CD4-positive, alpha-beta T cell (primary cell): ENCODE measurements at regions not wholly inside any gene's neighbourhood (a gene's known extent, or its start where the extent isn't known, plus 50 kb on each side); places are given as distances from the start of the nearest gene placed in this dataset.

Experiments
- ATAC-seq: fragments of 200-7000 bp; cut with Tn5 transposase; one replicate; pipeline ENCODE4 v1.10.0; 2022; ENCODE audit warnings: mild to moderate bottlenecking; ENCODE audit not compliant: poor library complexity
- CTCF ChIA-PET: fragments of 350-600 bp; sonication (Branson Sonifier 250); formaldehyde crosslinking; loops from one replicate; lab custom pipeline; 2021; ENCODE audit warnings: antibody characterized with exemption, inconsistent platforms; lab: Charles Lee
- POLR2A ChIA-PET: fragments of 350-600 bp; sonication (Branson Sonifier 250); formaldehyde crosslinking; loops from one replicate; lab custom pipeline; 2021; ENCODE audit warnings: antibody characterized with exemption, inconsistent platforms; lab: Charles Lee
- DNase-seq, 14 experiments: peaks; one replicate each; pipeline ENCODE4 v3.0.0-alpha.2; 2013 to 2020; ENCODE audit warnings: mixed read lengths in 2 of 14
- H3K27ac ChIP-seq, 2 donors: one replicate each; pipeline versions ENCODE4 v1.5.1 to v1.7.0; 2013; ENCODE audit warnings: low read length in 2 of 2, low read depth in 1 of 2, mild to moderate bottlenecking in 1 of 2
- H3K27me3 ChIP-seq, 2 experiments: 1 replicate in 1 of 2; 2 replicates in 1 of 2; pipeline versions ENCODE4 v1.6.1 to v1.7.0; 2013; ENCODE audit warnings: low read length in 2 of 2, control low read depth in 1 of 2, mild to moderate bottlenecking in 1 of 2, moderate library complexity in 1 of 2; ENCODE audit not compliant: insufficient read depth in 2 of 2, control insufficient read depth in 1 of 2
- H3K36me3 ChIP-seq: one replicate; pipeline ENCODE4 v1.6.1; 2013; ENCODE audit warnings: low read length, control low read depth; ENCODE audit not compliant: insufficient read depth
- H3K4me1 ChIP-seq: one replicate; pipeline ENCODE4 v1.6.1; 2013; ENCODE audit warnings: low read length, control low read depth; ENCODE audit not compliant: insufficient read depth
- H3K4me3 ChIP-seq: one replicate; pipeline ENCODE4 v1.5.1; 2013; ENCODE audit warnings: mild to moderate bottlenecking, low read length, moderate library complexity
- H3K9me3 ChIP-seq, 2 experiments: 1 replicate in 1 of 2; 2 replicates in 1 of 2; pipeline versions ENCODE4 v1.6.1 to v1.7.0; 2013; ENCODE audit warnings: low read length in 2 of 2, mild to moderate bottlenecking in 2 of 2, control low read depth in 1 of 2, moderate library complexity in 1 of 2; ENCODE audit not compliant: control insufficient read depth in 1 of 2, insufficient read depth in 1 of 2
- H3K27ac Mint-ChIP-seq: one replicate; pipeline ENCODE4 v1.8.0; 2020; ENCODE audit warnings: mixed read lengths
- H3K27me3 Mint-ChIP-seq: one replicate; pipeline ENCODE4 v1.8.0; 2021; ENCODE audit warnings: mixed read lengths
- H3K36me3 Mint-ChIP-seq: one replicate; pipeline ENCODE4 v1.8.0; 2021; ENCODE audit warnings: low read depth, mixed read lengths
- H3K4me1 Mint-ChIP-seq: one replicate; pipeline ENCODE4 v1.8.0; 2021; ENCODE audit warnings: low read depth, mixed read lengths
- H3K4me3 Mint-ChIP-seq: one replicate; pipeline ENCODE4 v1.8.0; 2020; ENCODE audit warnings: mild to moderate bottlenecking, mixed read lengths
- H3K9me3 Mint-ChIP-seq: one replicate; pipeline ENCODE4 v1.8.0; 2020; ENCODE audit warnings: mixed read lengths
- intact Hi-C, 2 experiments: fragments of 100-400 bp; cut with DNase I in 1 of 2; cut with micrococcal nuclease in 1 of 2; formaldehyde crosslinking; loops; one replicate each; pipeline versions ENCODE4 v1.15.1 to v1.9.0; 2023 to 2025; cut with DNase I, micrococcal nuclease
- TF ChIP-seq, protein P1 (sequence below): fragments of 200-600 bp; IDR thresholded peaks from one replicate; pipeline ENCODE4 v1.8.0; 2022; ENCODE audit warnings: antibody characterized with exemption, mild to moderate bottlenecking

DNA sequence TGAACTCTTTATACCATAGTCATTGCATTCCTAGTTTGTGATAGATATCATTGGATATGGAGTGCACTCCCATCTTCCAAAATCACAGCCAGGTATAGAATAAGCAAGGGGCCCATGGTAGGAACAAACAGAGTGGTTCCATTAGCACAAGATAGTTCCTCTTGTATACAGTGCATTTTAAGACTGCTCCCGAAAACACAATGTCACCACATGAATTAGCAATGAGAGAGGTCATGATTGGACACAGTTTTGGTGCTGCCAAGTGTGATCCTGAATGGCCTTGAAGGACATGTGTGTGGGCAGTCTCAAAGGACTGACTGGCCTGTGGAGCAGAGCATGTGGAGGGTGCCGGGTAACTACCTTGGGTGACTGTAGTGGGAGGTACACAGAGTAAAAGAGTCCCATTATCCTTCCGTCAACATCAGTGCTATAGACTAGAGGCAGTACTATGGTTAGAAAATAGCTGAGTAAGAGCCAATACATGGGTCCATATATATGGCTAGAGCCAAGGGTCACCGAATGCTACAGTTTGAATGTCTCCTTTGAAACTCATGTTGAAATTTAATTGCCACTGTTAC is 549.9 kb downstream of the DSC3 start:
- no peaks in the 10 kb centered on the region for H3K4me1 ChIP-seq
- Mint-ChIP-seq H3K9me3 (peaks cover 16% of the 10 kb centered on the region), H3K4me1 (no peaks in the 10 kb centered on the region), H3K27ac (no peak overlapping the region), H3K4me3 (no peak overlapping the region), H3K36me3 (no peaks in the 10 kb centered on the region), H3K27me3 (no peaks in the 10 kb centered on the region)
- TF ChIP-seq, protein P1, sequence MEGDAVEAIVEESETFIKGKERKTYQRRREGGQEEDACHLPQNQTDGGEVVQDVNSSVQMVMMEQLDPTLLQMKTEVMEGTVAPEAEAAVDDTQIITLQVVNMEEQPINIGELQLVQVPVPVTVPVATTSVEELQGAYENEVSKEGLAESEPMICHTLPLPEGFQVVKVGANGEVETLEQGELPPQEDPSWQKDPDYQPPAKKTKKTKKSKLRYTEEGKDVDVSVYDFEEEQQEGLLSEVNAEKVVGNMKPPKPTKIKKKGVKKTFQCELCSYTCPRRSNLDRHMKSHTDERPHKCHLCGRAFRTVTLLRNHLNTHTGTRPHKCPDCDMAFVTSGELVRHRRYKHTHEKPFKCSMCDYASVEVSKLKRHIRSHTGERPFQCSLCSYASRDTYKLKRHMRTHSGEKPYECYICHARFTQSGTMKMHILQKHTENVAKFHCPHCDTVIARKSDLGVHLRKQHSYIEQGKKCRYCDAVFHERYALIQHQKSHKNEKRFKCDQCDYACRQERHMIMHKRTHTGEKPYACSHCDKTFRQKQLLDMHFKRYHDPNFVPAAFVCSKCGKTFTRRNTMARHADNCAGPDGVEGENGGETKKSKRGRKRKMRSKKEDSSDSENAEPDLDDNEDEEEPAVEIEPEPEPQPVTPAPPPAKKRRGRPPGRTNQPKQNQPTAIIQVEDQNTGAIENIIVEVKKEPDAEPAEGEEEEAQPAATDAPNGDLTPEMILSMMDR, result no peak
- H3K27me3 ChIP-seq, result no peaks in the 10 kb centered on the region
- no peak for DNase-seq
- intact Hi-C loops, result no loop called here
- ChIA-PET POLR2A (no interaction called here), CTCF (no interaction called here)
- H3K4me3 ChIP-seq, result no peak overlapping the region
- H3K27ac ChIP-seq, result no peak overlapping the region
- no peak for ATAC-seq
- no peaks in the 10 kb centered on the region for H3K36me3 ChIP-seq
- H3K9me3 ChIP-seq, result no peaks in the 10 kb centered on the region

DNA sequence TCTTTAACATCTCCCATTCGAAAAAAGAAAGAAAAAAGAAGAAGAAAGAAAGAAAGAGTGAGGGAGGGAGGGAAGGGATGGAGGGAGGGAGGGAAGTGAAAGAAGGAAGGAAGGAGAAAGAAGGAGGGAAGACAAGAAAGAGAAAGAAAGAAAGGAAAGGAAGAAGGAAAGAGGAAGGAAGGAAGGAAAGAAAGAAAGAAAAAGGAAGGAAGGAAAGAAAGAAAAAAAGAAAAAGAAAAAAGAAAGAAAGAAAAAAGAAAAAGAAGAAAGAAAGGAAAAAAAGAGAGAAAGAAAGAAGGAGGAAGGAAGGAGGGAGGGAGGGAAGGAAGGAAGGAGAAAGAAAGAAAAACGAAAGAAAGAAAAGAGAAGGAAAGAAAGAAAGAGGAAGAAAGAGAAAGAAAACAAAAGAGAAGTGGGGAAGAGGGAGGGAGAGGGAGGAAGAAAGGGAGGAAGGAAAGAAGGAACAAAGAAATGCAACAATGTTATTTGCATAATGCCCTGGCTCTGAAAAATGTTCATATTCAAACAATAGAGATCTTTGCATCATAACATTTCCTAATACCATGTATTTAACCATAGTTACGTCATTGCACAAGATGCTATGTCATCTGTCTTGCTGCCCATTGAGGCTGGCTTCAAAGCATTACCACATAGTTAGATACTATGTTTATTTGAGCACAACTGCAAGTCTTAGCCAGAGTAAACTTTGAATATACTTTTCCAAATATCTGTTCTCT is 550.6 kb downstream of the DSC3 start:
- DNase-seq, result no peak
- Mint-ChIP-seq H3K27me3 (no peaks in the 10 kb centered on the region), H3K4me1 (no peaks in the 10 kb centered on the region), H3K4me3 (no peak overlapping the region), H3K27ac (no peak overlapping the region), H3K36me3 (no peaks in the 10 kb centered on the region), H3K9me3 (peaks cover 16% of the 10 kb centered on the region)
- CTCF ChIA-PET, result no interaction called here
- TF ChIP-seq, protein P1, result no peak
- H3K27ac ChIP-seq, result no peak overlapping the region
- intact Hi-C loops, result no loop called here
- POLR2A ChIA-PET, result no interaction called here
- H3K4me3 ChIP-seq, result no peak overlapping the region
- H3K36me3 ChIP-seq, result no peaks in the 10 kb centered on the region
- no peaks in the 10 kb centered on the region for H3K4me1 ChIP-seq
- H3K9me3 ChIP-seq, result no peaks in the 10 kb centered on the region
- no peaks in the 10 kb centered on the region for H3K27me3 ChIP-seq
- ATAC-seq, result no peak

DNA sequence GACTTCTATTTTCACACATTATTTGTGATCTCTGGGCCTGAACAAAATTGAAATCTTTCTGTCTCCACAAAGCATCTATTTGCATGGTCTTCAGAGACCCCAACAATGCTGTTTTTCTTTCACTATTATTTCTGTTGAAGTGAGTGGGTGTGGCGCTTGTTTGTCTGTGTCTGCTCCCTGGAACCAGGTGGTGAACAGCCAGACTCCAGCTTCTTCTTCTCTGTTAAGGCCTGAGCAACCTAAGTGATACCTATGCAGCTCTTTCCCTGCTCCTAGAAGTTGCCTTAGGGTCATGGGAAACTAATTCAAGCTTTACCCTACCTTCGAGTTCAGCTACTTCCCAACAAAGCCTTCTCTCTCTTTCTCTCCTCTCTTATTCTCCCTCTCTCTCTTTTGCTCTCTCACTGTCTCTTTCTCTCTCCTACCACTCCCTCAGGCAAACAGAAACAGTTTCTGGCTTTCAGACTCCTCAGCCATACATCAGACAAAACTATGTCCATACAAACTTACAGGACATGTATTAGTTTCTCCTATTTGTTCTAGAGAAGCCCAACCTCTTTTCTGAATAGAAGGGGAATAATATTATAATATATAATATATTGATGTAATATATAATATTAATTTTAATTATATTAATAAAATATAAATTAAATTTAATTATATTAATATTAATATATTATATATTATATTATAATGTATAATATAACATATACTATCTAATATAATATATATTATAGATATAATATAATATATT is 552.5 kb downstream of the DSC3 start:
- DNase-seq (no peak), ATAC-seq (no peak)
- no peaks in the 10 kb centered on the region for H3K27me3 Mint-ChIP-seq
- intact Hi-C loops, result no loop called here
- H3K4me1 ChIP-seq, result no peaks in the 10 kb centered on the region
- H3K4me3 ChIP-seq, result no peak overlapping the region
- ChIA-PET POLR2A (no interaction called here), CTCF (no interaction called here)
- H3K27ac Mint-ChIP-seq, result no peak overlapping the region
- no peaks in the 10 kb centered on the region for H3K27me3 ChIP-seq
- H3K4me1 Mint-ChIP-seq, result no peaks in the 10 kb centered on the region
- TF ChIP-seq, protein P1, result no peak
- no peak overlapping the region for H3K4me3 Mint-ChIP-seq
- H3K9me3 Mint-ChIP-seq, result peaks cover 19% of the 10 kb centered on the region
- H3K27ac ChIP-seq, result no peak overlapping the region
- H3K36me3 ChIP-seq, result no peaks in the 10 kb centered on the region
- no peaks in the 10 kb centered on the region for H3K9me3 ChIP-seq
- H3K36me3 Mint-ChIP-seq, result no peaks in the 10 kb centered on the region
